Neural cell (in vitro differentiated cells): ENCODE measurements at regions not wholly inside any gene's neighbourhood (a gene's known extent, or its start where the extent isn't known, plus 50 kb on each side); places are given as distances from the start of the nearest gene placed in this dataset.

Source experiments
- EP300 ChIP-seq: fragments of 450-650 bp; conservative IDR thresholded peaks from 2 replicates; pipeline ENCODE4 v1.6.1; 2014; ENCODE audit warnings: antibody characterized with exemption, mild to moderate bottlenecking, moderate library complexity; ENCODE audit not compliant: poor library complexity, severe bottlenecking
- EZH2 ChIP-seq: fragments of 200-600, 300-800 bp; shearing (Covaris generic), sonication (generic); IDR thresholded peaks from 2 replicates; pipeline ENCODE4 v1.6.1; 2014; ENCODE audit warnings: antibody characterized with exemption, low read length, borderline replicate concordance, mild to moderate bottlenecking; ENCODE audit not compliant: insufficient read depth, poor library complexity, severe bottlenecking
- POLR2AphosphoS5 ChIP-seq: IDR thresholded peaks from 2 replicates; pipeline ENCODE4 v1.6.1; 2012
- RAD21 ChIP-seq: fragments of 450-650 bp; conservative IDR thresholded peaks from 2 replicates; pipeline ENCODE4 v1.6.1; 2014; ENCODE audit warnings: antibody characterized with exemption, mild to moderate bottlenecking, moderate library complexity
- TF ChIP-seq, protein P1 (sequence below): fragments of 450-650 bp; IDR thresholded peaks from 2 replicates; pipeline ENCODE4 v1.5.1; 2014; ENCODE audit warnings: antibody characterized with exemption, mild to moderate bottlenecking, moderate library complexity; ENCODE audit not compliant: poor library complexity, severe bottlenecking
- TF ChIP-seq, protein P2 (sequence below): IDR thresholded peaks from 2 replicates; pipeline ENCODE4 v1.6.1; 2012; ENCODE audit warnings: borderline replicate concordance

DNA sequence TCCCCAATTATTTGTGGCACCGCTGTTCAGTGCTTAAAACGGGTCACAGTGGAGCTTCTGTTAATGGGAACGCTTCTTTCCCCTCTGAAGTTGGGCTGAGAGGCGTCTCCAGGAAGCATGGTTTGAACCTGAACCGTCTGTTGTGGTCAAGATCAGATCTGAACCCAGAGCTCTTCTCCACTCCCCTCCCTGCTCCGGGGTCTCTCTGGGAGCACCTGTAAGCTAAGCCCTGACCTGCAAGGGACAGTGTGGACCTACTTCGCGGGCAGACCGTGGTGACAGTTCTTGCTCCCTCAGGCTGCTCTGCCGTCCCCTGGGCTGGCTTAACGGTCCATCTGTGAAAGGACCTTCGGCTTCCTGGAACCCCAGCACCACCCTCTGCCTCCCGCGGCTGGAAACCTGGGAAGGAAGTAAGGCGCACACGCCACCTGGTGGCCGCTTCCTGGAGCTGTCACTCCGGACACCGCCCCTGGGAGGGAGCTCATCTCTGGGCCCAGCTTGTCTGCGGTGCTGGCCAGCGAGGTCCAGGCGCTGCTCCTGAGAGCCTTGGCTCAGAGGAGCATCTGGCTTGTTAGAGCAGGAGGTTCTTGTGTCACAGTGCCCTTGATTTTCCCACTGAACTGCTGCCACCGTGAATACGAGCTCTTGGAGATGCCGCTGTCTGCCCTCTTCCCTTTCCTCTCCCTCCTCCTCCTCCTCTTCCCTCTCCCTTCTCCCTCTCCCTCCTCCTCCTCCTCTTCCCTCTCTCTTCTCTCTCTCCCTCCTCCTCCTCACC is 518.5 kb upstream of the EEF2KMT start:
- TF ChIP-seq RAD21 (peak; percentile 82), EZH2 (no peak), EP300 (no peak), POLR2AphosphoS5 (no peak)
- TF ChIP-seq, protein P1, sequence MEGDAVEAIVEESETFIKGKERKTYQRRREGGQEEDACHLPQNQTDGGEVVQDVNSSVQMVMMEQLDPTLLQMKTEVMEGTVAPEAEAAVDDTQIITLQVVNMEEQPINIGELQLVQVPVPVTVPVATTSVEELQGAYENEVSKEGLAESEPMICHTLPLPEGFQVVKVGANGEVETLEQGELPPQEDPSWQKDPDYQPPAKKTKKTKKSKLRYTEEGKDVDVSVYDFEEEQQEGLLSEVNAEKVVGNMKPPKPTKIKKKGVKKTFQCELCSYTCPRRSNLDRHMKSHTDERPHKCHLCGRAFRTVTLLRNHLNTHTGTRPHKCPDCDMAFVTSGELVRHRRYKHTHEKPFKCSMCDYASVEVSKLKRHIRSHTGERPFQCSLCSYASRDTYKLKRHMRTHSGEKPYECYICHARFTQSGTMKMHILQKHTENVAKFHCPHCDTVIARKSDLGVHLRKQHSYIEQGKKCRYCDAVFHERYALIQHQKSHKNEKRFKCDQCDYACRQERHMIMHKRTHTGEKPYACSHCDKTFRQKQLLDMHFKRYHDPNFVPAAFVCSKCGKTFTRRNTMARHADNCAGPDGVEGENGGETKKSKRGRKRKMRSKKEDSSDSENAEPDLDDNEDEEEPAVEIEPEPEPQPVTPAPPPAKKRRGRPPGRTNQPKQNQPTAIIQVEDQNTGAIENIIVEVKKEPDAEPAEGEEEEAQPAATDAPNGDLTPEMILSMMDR: peak; percentile 90
- TF ChIP-seq, protein P2, sequence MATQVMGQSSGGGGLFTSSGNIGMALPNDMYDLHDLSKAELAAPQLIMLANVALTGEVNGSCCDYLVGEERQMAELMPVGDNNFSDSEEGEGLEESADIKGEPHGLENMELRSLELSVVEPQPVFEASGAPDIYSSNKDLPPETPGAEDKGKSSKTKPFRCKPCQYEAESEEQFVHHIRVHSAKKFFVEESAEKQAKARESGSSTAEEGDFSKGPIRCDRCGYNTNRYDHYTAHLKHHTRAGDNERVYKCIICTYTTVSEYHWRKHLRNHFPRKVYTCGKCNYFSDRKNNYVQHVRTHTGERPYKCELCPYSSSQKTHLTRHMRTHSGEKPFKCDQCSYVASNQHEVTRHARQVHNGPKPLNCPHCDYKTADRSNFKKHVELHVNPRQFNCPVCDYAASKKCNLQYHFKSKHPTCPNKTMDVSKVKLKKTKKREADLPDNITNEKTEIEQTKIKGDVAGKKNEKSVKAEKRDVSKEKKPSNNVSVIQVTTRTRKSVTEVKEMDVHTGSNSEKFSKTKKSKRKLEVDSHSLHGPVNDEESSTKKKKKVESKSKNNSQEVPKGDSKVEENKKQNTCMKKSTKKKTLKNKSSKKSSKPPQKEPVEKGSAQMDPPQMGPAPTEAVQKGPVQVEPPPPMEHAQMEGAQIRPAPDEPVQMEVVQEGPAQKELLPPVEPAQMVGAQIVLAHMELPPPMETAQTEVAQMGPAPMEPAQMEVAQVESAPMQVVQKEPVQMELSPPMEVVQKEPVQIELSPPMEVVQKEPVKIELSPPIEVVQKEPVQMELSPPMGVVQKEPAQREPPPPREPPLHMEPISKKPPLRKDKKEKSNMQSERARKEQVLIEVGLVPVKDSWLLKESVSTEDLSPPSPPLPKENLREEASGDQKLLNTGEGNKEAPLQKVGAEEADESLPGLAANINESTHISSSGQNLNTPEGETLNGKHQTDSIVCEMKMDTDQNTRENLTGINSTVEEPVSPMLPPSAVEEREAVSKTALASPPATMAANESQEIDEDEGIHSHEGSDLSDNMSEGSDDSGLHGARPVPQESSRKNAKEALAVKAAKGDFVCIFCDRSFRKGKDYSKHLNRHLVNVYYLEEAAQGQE: no peak
